Kidney tubule cell (primary cell): ENCODE measurements at regions not wholly inside any gene's neighbourhood (a gene's known extent, or its start where the extent isn't known, plus 50 kb on each side); places are given as distances from the start of the nearest gene placed in this dataset.

Experiments used
- DNase-seq: peaks from one replicate; pipeline ENCODE4 v3.0.0-alpha.2; 2018; ENCODE audit warnings: low spot score

GRCh38 chr2:15701341-15701907, 109.8 kb downstream of the DDX1 start:
- DNase-seq = no peak

GRCh38 chr2:15701991-15702390, 110.3 kb downstream of the DDX1 start:
- DNase-seq = no peak

- DNase-seq = no peak
Measured at GRCh38 chr2:15702452-15702851, 110.8 kb downstream of the DDX1 start.

GRCh38 chr2:15703365-15703869, 111.7 kb downstream of the DDX1 start:
- DNase-seq = no peak

GRCh38 chr2:15704086-15704787, 112.6 kb downstream of the DDX1 start:
- peak; percentile 8 for DNase-seq

- no peak for DNase-seq
Measured at GRCh38 chr2:15704788-15705115, 113.1 kb downstream of the DDX1 start.

GRCh38 chr2:15705310-15705709, 113.6 kb downstream of the DDX1 start:
- DNase-seq = no peak

- no peak for DNase-seq
Measured at GRCh38 chr2:15705839-15706386, 114.2 kb downstream of the DDX1 start.

- DNase-seq = no peak
Measured at GRCh38 chr2:15706424-15706823, 114.8 kb downstream of the DDX1 start.

- DNase-seq = no peak
Measured at GRCh38 chr2:15706986-15707632, 115.4 kb downstream of the DDX1 start.

- DNase-seq = no peak
Measured at GRCh38 chr2:15708161-15708560, 116.5 kb downstream of the DDX1 start.

GRCh38 chr2:15708865-15709820, 117.5 kb downstream of the DDX1 start:
- peak; percentile 32 for DNase-seq

GRCh38 chr2:15711126-15711860, 119.6 kb downstream of the DDX1 start:
- DNase-seq = peak; percentile 84

GRCh38 chr2:15712551-15713342, 121.1 kb downstream of the DDX1 start:
- DNase-seq = no peak

GRCh38 chr2:15713475-15713874, 121.8 kb downstream of the DDX1 start:
- no peak for DNase-seq

GRCh38 chr2:15714002-15714401, 122.3 kb downstream of the DDX1 start:
- no peak for DNase-seq

GRCh38 chr2:15714609-15715008, 122.9 kb downstream of the DDX1 start:
- DNase-seq = peak; percentile 87

GRCh38 chr2:15715596-15715995, 123.9 kb downstream of the DDX1 start:
- no peak for DNase-seq

- no peak for DNase-seq
Measured at GRCh38 chr2:15718103-15718943, 126.7 kb downstream of the DDX1 start.

- DNase-seq = no peak
Measured at GRCh38 chr2:15718944-15719323, 127.3 kb downstream of the DDX1 start.
